RCC 7860 (cell line): ENCODE measurements at regions not wholly inside any gene's neighbourhood (a gene's known extent, or its start where the extent isn't known, plus 50 kb on each side); places are given as distances from the start of the nearest gene placed in this dataset.

Experiments
- DNase-seq: peaks from one replicate; pipeline ENCODE4 v3.0.0-alpha.2; 2015; ENCODE audit warnings: low spot score
- FAIRE-seq: peaks from 2 replicates; lab custom pipeline; 2012; peaks lifted over from hg19 to GRCh38; lab: Jason Lieb, UNC

- FAIRE-seq (no peak), DNase-seq (no peak)
These were observed 1535.9 kb upstream of the FLRT2 start for GRCh38 chr14:83994020-83994419.

- FAIRE-seq (no peak), DNase-seq (no peak)
These were observed 1528.9 kb upstream of the FLRT2 start for GRCh38 chr14:84001023-84001422.

- no peak for FAIRE-seq
These were observed 1526.6 kb upstream of the FLRT2 start for GRCh38 chr14:84003346-84003745.

DNA sequence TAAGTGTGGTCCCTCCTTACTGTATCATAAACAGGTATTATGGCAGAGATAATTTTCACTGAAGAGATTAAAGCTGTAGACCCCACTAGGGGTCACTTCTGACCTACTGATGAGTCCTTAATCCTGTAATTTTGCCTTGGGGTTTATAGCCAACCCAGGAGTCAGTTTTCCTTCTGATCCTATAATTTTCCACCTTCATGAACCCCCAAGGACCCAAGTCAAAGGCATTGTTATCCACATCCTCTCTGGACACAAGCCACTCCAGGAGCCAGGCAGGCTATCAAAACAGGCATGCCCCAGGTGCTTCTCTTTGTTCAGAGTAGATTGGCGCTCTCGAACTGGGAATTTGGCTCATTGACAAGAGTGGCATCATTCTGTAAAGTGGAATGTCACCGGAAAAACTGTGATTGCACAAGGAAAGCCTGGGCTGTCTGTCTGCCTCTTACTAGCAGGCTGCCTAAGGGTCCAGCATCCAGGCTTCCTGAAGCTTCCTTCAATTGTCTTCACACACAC lies 1523.2 kb upstream of the FLRT2 start:
- no peak for DNase-seq

More at GRCh38 chr14:84003346-84003745, 1526.6 kb upstream of the FLRT2 start:
- DNase-seq, result no peak

GRCh38 chr14:84013424-84013823 lies 1516.5 kb upstream of the FLRT2 start:
- FAIRE-seq (no peak), DNase-seq (no peak)

More for the DNA sequence above, 1523.2 kb upstream of the FLRT2 start:
- no peak for FAIRE-seq

GRCh38 chr14:84017495-84017894 lies 1512.4 kb upstream of the FLRT2 start:
- DNase-seq, result no peak
- FAIRE-seq, result no peak

DNA sequence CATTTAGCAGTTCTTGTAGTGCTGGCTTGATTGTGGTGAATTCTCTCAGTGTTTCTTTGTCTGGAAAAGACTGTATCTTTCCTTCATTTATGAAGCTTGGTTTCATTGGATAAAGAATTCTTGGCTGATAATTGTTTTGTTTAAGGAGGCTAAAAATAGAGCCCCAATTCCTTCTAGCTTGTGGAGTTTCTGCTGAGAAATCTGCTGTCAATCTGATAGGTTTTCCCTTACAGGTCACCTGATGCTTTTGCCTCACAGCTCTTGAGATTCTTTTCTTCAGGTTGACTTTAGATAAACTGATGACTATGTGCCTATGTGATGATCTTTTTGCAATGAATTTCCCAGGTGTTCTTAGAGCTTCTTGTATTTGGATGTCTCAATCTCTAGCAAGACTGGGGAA lies 1508.5 kb upstream of the FLRT2 start:
- DNase-seq (no peak), FAIRE-seq (no peak)

DNA sequence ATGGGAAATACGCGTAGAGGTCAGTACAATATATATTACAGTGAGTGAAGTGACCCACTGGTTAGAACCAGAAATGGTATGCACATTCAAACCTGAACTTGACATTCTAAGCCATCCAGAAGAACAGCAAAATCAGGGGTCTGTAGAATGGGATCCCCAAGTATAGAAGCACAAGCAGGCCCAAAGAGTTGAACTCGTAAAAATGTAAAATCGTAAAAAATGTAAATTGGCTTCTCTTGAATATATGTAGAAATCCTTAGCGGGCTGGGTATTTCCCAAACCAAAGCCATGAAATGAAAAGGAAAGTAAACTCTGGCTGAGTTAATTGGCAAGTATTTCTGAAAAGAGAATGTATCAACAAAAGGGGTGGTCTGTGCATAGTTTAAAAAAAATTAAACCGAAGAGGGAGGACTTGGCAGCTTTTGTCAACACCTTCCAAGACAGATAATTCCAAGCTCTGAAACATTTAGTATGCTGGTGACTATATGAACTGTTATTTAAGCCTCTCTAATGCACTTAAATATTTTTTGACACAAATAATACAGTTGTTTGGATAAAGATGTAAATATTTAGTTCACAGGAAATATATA lies 1505.6 kb upstream of the FLRT2 start:
- DNase-seq, result no peak
- FAIRE-seq, result no peak

GRCh38 chr14:84025106-84026012 lies 1504.6 kb upstream of the FLRT2 start:
- no peak for DNase-seq

GRCh38 chr14:84027351-84027750 lies 1502.6 kb upstream of the FLRT2 start:
- DNase-seq, result no peak
- no peak for FAIRE-seq

More at GRCh38 chr14:84025106-84026012, 1504.6 kb upstream of the FLRT2 start:
- FAIRE-seq, result no peak

DNA sequence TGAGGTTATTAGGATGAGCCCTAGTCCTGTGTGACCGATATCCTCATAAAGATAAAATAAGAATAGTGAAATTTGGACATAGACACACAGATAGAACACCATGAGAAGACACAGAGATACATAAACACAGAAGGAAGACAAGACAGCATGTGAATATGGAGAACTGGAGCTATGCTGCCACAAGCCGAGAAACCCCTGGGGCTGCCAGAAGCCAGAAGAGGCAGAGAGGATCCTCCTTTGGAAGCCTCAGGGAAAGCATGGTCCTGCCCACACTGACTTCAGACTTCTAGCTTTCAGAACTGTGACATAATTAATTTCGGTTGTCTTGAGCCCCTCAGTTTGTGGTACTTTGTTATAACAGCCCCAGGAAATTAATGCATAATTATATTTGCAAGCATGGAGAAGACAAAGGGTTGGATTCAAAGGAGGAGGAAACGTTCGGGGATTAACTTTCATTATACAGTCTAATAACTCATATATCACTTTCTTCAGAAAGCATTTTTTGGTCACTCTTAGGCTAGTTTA lies 1501.8 kb upstream of the FLRT2 start:
- DNase-seq (no peak), FAIRE-seq (no peak)

GRCh38 chr14:84029246-84029645 lies 1500.7 kb upstream of the FLRT2 start:
- FAIRE-seq (no peak), DNase-seq (no peak)

GRCh38 chr14:84029720-84030119 lies 1500.2 kb upstream of the FLRT2 start:
- no peak for FAIRE-seq

GRCh38 chr14:84036840-84037239 lies 1493.1 kb upstream of the FLRT2 start:
- DNase-seq (no peak), FAIRE-seq (no peak)

More at GRCh38 chr14:84029720-84030119, 1500.2 kb upstream of the FLRT2 start:
- DNase-seq, result no peak

- DNase-seq (no peak), FAIRE-seq (no peak)
These were observed 1492.4 kb upstream of the FLRT2 start for GRCh38 chr14:84037593-84037992.

GRCh38 chr14:84040101-84040500 lies 1489.8 kb upstream of the FLRT2 start:
- no peak for DNase-seq
- no peak for FAIRE-seq

- FAIRE-seq (no peak), DNase-seq (no peak)
These were observed 1488.5 kb upstream of the FLRT2 start for GRCh38 chr14:84041421-84041820.

DNA sequence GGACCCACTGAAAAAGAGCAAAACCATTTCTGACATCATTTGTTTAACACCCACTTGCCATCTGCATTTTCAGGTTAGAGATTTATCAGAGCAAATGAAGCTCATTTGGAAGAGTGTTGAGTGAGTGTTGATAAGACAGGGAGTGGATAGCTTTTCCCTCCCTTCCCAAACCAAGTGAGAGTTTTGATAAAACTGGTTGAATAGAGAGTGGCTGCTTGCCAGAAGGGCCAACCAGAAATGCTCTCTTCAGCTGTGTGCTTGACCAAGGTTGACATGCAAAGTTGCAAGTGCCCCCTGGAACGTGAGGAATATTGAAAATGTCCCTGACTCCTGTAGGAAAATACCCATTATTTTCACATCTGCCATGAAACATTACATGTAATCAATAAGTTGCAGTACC lies 1487.0 kb upstream of the FLRT2 start:
- no peak for FAIRE-seq
- no peak for DNase-seq

- no peak for FAIRE-seq
These were observed 1465.4 kb upstream of the FLRT2 start for GRCh38 chr14:84064316-84065125.

DNA sequence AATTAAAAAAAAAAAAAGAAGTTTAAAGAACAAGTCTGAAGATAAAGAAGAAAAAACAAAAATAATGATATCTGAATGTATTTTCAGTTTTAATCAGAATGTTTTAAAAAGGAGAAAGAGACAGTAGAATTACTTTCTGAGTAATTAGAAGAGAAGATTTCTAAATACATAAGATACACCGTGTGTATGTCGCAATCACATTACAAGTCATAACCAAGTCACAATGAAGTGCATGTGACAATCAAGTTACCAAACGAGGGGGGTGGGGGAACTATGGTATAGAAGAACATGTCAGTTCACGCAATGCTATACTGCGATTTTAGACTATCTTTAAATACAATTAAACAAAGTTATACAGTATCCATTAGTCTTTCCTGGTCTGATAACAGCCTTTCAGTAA lies 1464.1 kb upstream of the FLRT2 start:
- DNase-seq, result no peak
- no peak for FAIRE-seq

More at GRCh38 chr14:84064316-84065125, 1465.4 kb upstream of the FLRT2 start:
- DNase-seq, result no peak

GRCh38 chr14:84068288-84068687 lies 1461.7 kb upstream of the FLRT2 start:
- FAIRE-seq (no peak), DNase-seq (no peak)
